IMR-90 (cell line): ENCODE measurements at regions not wholly inside any gene's neighbourhood (a gene's known extent, or its start where the extent isn't known, plus 50 kb on each side); places are given as distances from the start of the nearest gene placed in this dataset.

Experiments used
- ATAC-seq: fragments of 200-7000 bp; cut with Tn5 transposase; 2 replicates; pipeline ENCODE4 v1.9.1; 2020; ENCODE audit warnings: low read depth, mild to moderate bottlenecking, moderate library complexity
- BruUV-seq: library from RNA; stranded (reverse); fragments of 400-500 nt; replicated peaks from 2 replicates; lab custom pipeline; 2021; lab: Mats Ljungman, UMichigan
- CTCF ChIA-PET: fragments of 300-600 bp; formaldehyde crosslinking; extraction: SDS; loops from one replicate; lab custom pipeline; 2021; ENCODE audit warnings: antibody characterized with exemption; lab: Yijun Ruan, JAX
- POLR2A ChIA-PET: fragments of 300-600 bp; sonication (Branson Sonifier 250); formaldehyde crosslinking; loops from one replicate; lab custom pipeline; 2022; ENCODE audit warnings: antibody characterized with exemption; ENCODE audit not compliant: unreplicated experiment; lab: Charles Lee
- DNase-seq: peaks from one replicate; pipeline ENCODE4 v3.0.0; 2013
- H2AFZ ChIP-seq: replicated peaks from 2 replicates; pipeline ENCODE3; 2013; ENCODE audit warnings: low read length, mild to moderate bottlenecking; ENCODE audit not compliant: poor library complexity
- H2AK5ac ChIP-seq: 2 replicates; pipeline ENCODE4 v1.6.1; 2013; ENCODE audit warnings: low read depth, low read length, inconsistent platforms
- H2AK9ac ChIP-seq: replicated peaks from 2 replicates; pipeline ENCODE3; 2013; ENCODE audit warnings: mild to moderate bottlenecking, low read depth, low read length, moderate library complexity; ENCODE audit not compliant: poor library complexity
- H2BK120ac ChIP-seq: 2 replicates; pipeline ENCODE4 v1.6.1; 2013; ENCODE audit warnings: low read depth, low read length, inconsistent platforms
- H2BK15ac ChIP-seq: 3 replicates; pipeline ENCODE4 v1.6.1; 2013; ENCODE audit warnings: low read depth, low read length, inconsistent platforms
- H2BK20ac ChIP-seq: 2 replicates; pipeline ENCODE4 v1.6.1; 2013; ENCODE audit warnings: low read depth, mild to moderate bottlenecking, inconsistent platforms, low read length, moderate library complexity
- H2BK5ac ChIP-seq: 2 replicates; pipeline ENCODE4 v1.6.1; 2013; ENCODE audit warnings: mild to moderate bottlenecking, low read depth, low read length, inconsistent platforms; ENCODE audit not compliant: poor library complexity, severe bottlenecking
- H3K14ac ChIP-seq: replicated peaks from 2 replicates; pipeline ENCODE4 v1.6.1; 2013; ENCODE audit warnings: low read depth, low read length, inconsistent platforms
- H3K18ac ChIP-seq: 2 replicates; pipeline ENCODE4 v1.6.1; 2013; ENCODE audit warnings: low read depth, low read length, control low read depth
- H3K23ac ChIP-seq: 2 replicates; pipeline ENCODE4 v1.6.1; 2013; ENCODE audit warnings: low read depth, low read length, inconsistent platforms
- H3K27ac ChIP-seq: 2 replicates; pipeline ENCODE4 v1.5.1; 2013; ENCODE audit warnings: mild to moderate bottlenecking, control low read depth, low read length; ENCODE audit not compliant: insufficient read depth
- H3K27me3 ChIP-seq: 2 replicates; pipeline ENCODE4 v1.6.1; 2013; ENCODE audit warnings: low read length; ENCODE audit not compliant: control insufficient read depth, insufficient read depth
- H3K36me3 ChIP-seq: 2 replicates; pipeline ENCODE4 v1.6.1; 2013; ENCODE audit warnings: low read length, mixed read lengths; ENCODE audit not compliant: control insufficient read depth, insufficient read depth
- H3K4ac ChIP-seq: 2 replicates; pipeline ENCODE4 v1.6.1; 2013; ENCODE audit warnings: low read depth, low read length, inconsistent platforms
- H3K4me1 ChIP-seq: 2 replicates; pipeline ENCODE4 v1.6.1; 2013; ENCODE audit warnings: low read length, mixed read lengths; ENCODE audit not compliant: control insufficient read depth, insufficient read depth
- H3K4me2 ChIP-seq: 2 replicates; pipeline ENCODE4 v1.6.1; 2013; ENCODE audit warnings: low read depth, mild to moderate bottlenecking, control low read depth, low read length, moderate library complexity
- H3K4me3 ChIP-seq: 2 replicates; pipeline ENCODE4 v1.5.1; 2013; ENCODE audit warnings: low read depth, mild to moderate bottlenecking, control low read depth, low read length, moderate library complexity; ENCODE audit not compliant: insufficient read depth
- H3K56ac ChIP-seq: 2 replicates; pipeline ENCODE4 v1.6.1; 2013; ENCODE audit warnings: low read length, inconsistent platforms; ENCODE audit not compliant: insufficient read depth; ENCODE audit errors: extremely low read depth
- H3K79me1 ChIP-seq, 2 experiments: 2 replicates each; pipeline ENCODE4 v1.6.1; 2013; ENCODE audit warnings: low read length in 2 of 2, inconsistent platforms in 1 of 2, low read depth in 1 of 2
- H3K9ac ChIP-seq: 2 replicates; pipeline ENCODE4 v1.6.1; 2013; ENCODE audit warnings: low read depth, low read length, control low read depth
- H3K9me1 ChIP-seq: 2 replicates; pipeline ENCODE4 v1.6.1; 2013; ENCODE audit warnings: low read length, inconsistent platforms; ENCODE audit not compliant: insufficient read depth
- H3K9me3 ChIP-seq: 2 replicates; pipeline ENCODE4 v1.6.1; 2013; ENCODE audit warnings: low read length; ENCODE audit not compliant: control insufficient read depth, insufficient read depth
- H4K20me1 ChIP-seq: 2 replicates; pipeline ENCODE4 v1.6.1; 2013; ENCODE audit warnings: low read length, inconsistent platforms; ENCODE audit not compliant: insufficient read depth
- H4K5ac ChIP-seq: 2 replicates; pipeline ENCODE4 v1.6.1; 2013; ENCODE audit warnings: mild to moderate bottlenecking, low read depth, low read length, control low read depth
- H4K8ac ChIP-seq, 2 experiments: 2 replicates each; pipeline ENCODE4 v1.6.1; 2013; ENCODE audit warnings: low read depth in 2 of 2, low read length in 2 of 2, control low read depth in 1 of 2, inconsistent platforms in 1 of 2
- H4K91ac ChIP-seq: 2 replicates; pipeline ENCODE4 v1.6.1; 2013; ENCODE audit warnings: low read depth, low read length, inconsistent platforms; ENCODE audit not compliant: insufficient read depth
- BHLHE40 ChIP-seq: fragments of 150-350 bp; IDR thresholded peaks from 2 replicates; pipeline ENCODE4 v1.6.1; 2016; ENCODE audit warnings: mild to moderate bottlenecking, low read depth, low read length
- CEBPB ChIP-seq: IDR thresholded peaks from 2 replicates; pipeline ENCODE4 v1.6.1; 2012; ENCODE audit warnings: low read depth, low read length, improper control_type of control experiment
- CHD1 ChIP-seq: IDR thresholded peaks from 2 replicates; pipeline ENCODE4 v1.6.1; 2012; ENCODE audit warnings: low read depth, low read length, improper control_type of control experiment
- CTCF ChIP-seq: conservative IDR thresholded peaks from 2 replicates; pipeline ENCODE4 v1.5.1; 2012; ENCODE audit warnings: mild to moderate bottlenecking, low read depth, low read length, improper control_type of control experiment
- ELK1 ChIP-seq: fragments of 150-350 bp; IDR thresholded peaks from 2 replicates; pipeline ENCODE4 v1.6.1; 2016; ENCODE audit warnings: low read depth, mild to moderate bottlenecking, low read length, moderate library complexity, borderline replicate concordance
- MXI1 ChIP-seq: IDR thresholded peaks from 2 replicates; pipeline ENCODE4 v1.6.1; 2012; ENCODE audit warnings: low read depth, mild to moderate bottlenecking, low read length, moderate library complexity, borderline replicate concordance
- NFE2L2 ChIP-seq: fragments of 150-350 bp; IDR thresholded peaks from 2 replicates; pipeline ENCODE4 v1.6.1; 2016; ENCODE audit warnings: low read depth, mild to moderate bottlenecking, low read length
- POLR2A ChIP-seq: IDR thresholded peaks from 2 replicates; pipeline ENCODE4 v1.6.1; 2012; ENCODE audit warnings: mild to moderate bottlenecking, low read depth, low read length
- RAD21 ChIP-seq: IDR thresholded peaks from 2 replicates; pipeline ENCODE4 v1.6.1; 2012; ENCODE audit warnings: low read length, improper control_type of control experiment
- RCOR1 ChIP-seq: IDR thresholded peaks from 2 replicates; pipeline ENCODE4 v1.6.1; 2012; ENCODE audit warnings: mild to moderate bottlenecking, low read length, improper control_type of control experiment; ENCODE audit not compliant: insufficient replicate concordance
- RFX5 ChIP-seq: IDR thresholded peaks from 2 replicates; pipeline ENCODE4 v1.8.0; 2012; ENCODE audit warnings: low read depth, mild to moderate bottlenecking, low read length, moderate library complexity
- SMC3 ChIP-seq: fragments of 150-350 bp; IDR thresholded peaks from 2 replicates; pipeline ENCODE4 v1.6.1; 2016; ENCODE audit warnings: low read depth, mild to moderate bottlenecking, antibody characterized with exemption, low read length, moderate library complexity
- USF2 ChIP-seq: fragments of 150-350 bp; IDR thresholded peaks from 2 replicates; pipeline ENCODE4 v1.6.1; 2017; ENCODE audit warnings: mild to moderate bottlenecking, antibody characterized with exemption, low read length, low read depth
- WGBS, 2 experiments: methylation state at CpG; one replicate each; pipeline versions ENCODE4 v1.1.5 to v1.1.7; 2013; ENCODE audit warnings: missing lambda C conversion rate in 2 of 2; ENCODE audit not compliant: insufficient read length in 1 of 2; ENCODE audit errors: extremely low coverage in 2 of 2; 5-methylcytosine and 5-hydroxymethylcytosine counted together
- dilution Hi-C: fragments of 300-500 bp; cut with HindIII; formaldehyde crosslinking; loops from one replicate; pipeline ENCODE4 v1.14.3; 2018; ENCODE audit warnings: low sequenced_read_pairs; ENCODE audit not compliant: unreplicated experiment
- in situ Hi-C: fragments of 300-500 bp; cut with MboI; formaldehyde crosslinking; loops from 3 replicates; pipeline ENCODE4 v1.14.3; 2019; ENCODE audit warnings: low sequenced_read_pairs, inconsistent platforms, mixed read lengths
- intact Hi-C: fragments of 100-400 bp; cut with micrococcal nuclease; formaldehyde crosslinking; loops from 2 replicates; pipeline ENCODE4 v1.10.0; 2022

GRCh38 chr3:6510713-6511112 is 350.2 kb upstream of the GRM7 start:
- Histone ChIP-seq H3K9me3 (no peaks in the 10 kb centered on the region), H4K20me1 (no peaks in the 10 kb centered on the region), H3K79me1 (no peaks in the 10 kb centered on the region), H4K91ac (no peak overlapping the region), H4K5ac (no peak overlapping the region), H3K14ac (no peak overlapping the region), H3K23ac (no peak overlapping the region), H2BK5ac (no peak overlapping the region), H2AFZ (no peak overlapping the region), H3K9ac (no peak overlapping the region), H3K27me3 (no peaks in the 10 kb centered on the region), H3K4me2 (no peak overlapping the region), H3K18ac (no peak overlapping the region), H3K4me3 (no peak overlapping the region), H3K9me1 (no peaks in the 10 kb centered on the region), H3K4me1 (no peaks in the 10 kb centered on the region), H2AK5ac (no peak overlapping the region), H2BK20ac (no peak overlapping the region), H2BK120ac (no peak overlapping the region), H2AK9ac (no peak overlapping the region), H3K56ac (no peak overlapping the region), H4K8ac (no peak overlapping the region), H3K4ac (no peak overlapping the region), H3K27ac (no peak overlapping the region), H3K36me3 (no peaks in the 10 kb centered on the region), H2BK15ac (no peak overlapping the region)
- BruUV-seq, result no TSS peak
- WGBS, 2 experiments, result no CpG with 5 or more reads among the region's 1 CpG
- in situ Hi-C loops (no loop called here), dilution Hi-C loops (no loop called here), intact Hi-C loops (no loop called here)
- POLR2A ChIA-PET, result no interaction called here
- ATAC-seq (no peak), DNase-seq (no peak)
- CTCF ChIA-PET, result no interaction called here
- no peak for TF ChIP-seq CHD1
- no peak for TF ChIP-seq MXI1
- no peak for TF ChIP-seq CEBPB
- no peak for TF ChIP-seq BHLHE40
- TF ChIP-seq RFX5, result no peak
- TF ChIP-seq SMC3, result no peak
- TF ChIP-seq POLR2A, result no peak
- TF ChIP-seq USF2, result no peak
- no peak for TF ChIP-seq NFE2L2
- TF ChIP-seq ELK1, result no peak
- no peak for TF ChIP-seq RAD21
- no peak for TF ChIP-seq CTCF
- no peak for TF ChIP-seq RCOR1
